Myocyte (in vitro differentiated cells): ENCODE measurements at regions not wholly inside any gene's neighbourhood (a gene's known extent, or its start where the extent isn't known, plus 50 kb on each side); places are given as distances from the start of the nearest gene placed in this dataset.
"Not testable (repeated sequence)": the region's sequence is repeated elsewhere in the genome, so short reads cannot be mapped to it uniquely, and the experiment has no call there.

ENCODE experiments used
- DNase-seq: peaks from one replicate; pipeline ENCODE4 v3.0.0-alpha.2; 2012; ENCODE audit warnings: low read depth

DNA sequence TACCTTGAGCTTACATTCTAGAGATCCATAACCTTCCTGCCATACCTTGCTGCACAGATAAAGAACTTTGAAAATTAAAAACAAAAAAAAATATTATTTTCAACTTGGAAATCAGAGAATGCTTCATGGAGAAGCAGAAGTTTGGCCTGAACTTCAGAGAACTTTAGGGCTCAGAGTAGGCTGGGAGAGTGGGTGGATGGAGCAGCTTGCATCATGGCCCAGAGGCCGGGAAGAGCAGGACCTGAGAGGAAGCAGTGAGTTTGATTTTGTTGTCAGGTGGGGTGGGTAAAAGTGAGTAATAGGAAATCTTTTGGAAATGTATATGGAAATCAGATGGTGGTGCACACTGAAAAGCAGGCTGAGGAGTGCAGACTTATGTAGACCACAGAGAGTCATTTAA, 228.5 kb upstream of the KRR1 start:
- no peak for DNase-seq

DNA sequence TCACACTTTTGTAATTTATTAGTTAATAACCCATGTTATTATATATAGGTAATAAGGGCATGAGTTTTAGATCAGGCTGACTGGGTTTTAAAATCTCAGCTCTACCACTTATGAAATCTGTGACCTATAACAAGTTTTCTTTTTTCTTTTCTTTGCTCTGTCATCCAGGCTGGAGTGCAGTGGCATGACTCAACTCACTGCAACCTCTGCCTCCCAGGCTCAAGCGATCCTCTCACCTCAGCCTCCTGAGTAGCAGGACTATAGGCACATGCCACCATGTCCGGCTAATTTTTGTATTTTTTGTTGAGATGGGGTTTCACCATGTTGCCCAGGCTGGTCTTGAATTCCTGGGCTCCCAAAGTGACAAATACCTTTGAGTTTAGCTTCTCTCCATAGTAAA, 227.7 kb upstream of the KRR1 start:
- not testable (repeated sequence) for DNase-seq

DNA sequence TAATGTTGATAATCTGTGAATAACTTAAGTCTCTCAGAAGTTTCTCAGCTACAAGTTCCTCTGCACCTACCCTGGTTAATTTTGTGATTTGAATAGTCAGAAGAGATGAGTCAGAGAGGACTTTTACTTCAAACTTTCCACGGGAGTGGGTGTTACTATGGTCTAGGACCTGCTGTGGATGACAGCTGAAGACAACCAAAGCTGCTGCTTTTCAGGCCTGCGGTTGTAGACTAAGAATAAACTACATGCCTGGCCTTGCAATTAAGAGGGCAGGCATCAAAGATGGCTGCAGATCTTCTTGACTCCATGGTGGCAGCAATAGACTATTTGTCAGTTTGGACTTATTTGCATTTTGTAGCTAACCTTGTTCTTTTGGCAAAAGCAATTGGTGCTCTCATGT, 227.1 kb upstream of the KRR1 start:
- peak; percentile 95 for DNase-seq

DNA sequence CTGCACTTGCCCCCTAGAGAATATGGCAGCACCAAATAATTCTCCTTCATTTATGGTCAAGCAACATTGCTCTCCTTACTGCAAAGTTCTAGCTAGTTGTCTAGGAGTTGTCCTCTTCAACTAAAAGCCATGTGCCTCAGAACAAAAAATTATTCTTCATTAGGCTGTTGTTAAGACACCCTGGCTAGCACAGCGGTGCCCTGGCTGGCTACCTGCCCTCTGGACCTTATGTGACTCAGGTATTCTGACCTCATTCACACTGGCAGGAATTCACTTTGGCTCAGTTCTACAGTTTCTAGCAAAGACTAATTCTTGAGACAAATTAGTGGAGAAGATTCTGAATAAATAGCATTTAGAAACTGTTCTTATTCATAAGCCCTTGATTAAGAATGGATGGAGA, 224.4 kb upstream of the KRR1 start:
- DNase-seq: no peak

DNA sequence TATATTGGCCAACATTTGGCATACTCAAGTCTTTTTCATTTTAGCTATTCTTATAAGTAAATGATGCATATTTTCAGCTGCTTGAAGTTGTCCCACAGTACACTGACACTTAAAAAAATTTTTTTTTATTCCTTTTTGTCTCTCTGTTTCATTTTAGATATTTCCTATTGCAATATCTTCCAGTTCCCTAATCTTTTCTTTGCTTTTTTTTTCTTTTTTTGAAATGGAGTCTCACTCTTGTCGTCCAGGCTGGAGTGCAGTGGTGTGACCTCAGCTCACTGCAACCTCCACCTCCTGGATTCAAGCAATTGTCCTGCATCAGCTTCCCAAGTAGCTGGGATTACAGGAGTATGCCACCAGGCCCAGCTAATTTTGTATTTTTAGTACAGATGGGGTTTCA, 217.4 kb upstream of the KRR1 start:
- no peak for DNase-seq

DNA sequence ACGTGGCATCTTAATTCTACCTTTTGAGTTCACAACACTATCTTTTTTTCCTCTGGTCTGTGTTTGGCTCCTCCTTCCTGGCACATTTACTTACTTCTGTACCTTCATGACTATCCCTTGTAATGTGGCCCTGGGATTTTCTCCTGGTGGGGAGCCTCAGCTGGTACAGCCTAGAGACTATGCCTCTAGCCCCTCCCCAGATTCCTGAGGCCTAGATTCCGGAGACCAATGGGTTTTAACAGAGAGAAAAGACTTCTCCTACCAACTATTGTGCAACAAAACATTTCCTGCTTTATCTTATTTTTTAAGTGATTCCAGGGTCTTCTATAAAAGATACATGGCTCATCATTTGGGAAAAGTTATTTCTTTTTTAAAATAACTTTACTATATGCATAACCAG, 216.2 kb upstream of the KRR1 start:
- DNase-seq: peak; percentile 20

DNA sequence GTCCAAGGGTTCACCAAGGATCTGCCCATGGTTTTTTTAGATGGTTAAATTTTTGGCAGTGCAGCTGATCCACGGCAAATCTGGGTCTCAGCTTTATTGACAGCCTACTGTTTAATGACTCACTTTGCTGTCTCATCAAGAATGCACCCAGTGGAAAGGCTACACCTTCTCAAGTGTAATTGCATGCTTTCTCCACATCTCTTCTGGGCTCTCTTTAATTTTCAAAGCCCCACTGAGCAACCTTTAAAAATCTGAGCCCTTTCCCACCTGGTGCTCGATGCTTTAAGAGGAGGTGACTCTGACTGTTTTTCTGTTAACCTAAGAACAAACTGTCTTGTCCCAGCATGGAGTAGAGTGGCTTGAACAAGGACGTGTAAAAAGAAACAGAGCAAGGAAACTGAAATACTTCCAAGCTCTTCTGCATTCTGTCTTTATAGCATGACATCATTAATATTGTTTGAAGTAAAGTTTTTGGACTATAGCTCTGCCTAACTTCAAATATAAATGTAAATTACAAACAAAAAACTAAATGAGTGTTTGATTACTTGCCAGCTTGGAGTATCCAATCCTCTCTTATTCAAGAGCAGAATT, 214.2 kb upstream of the KRR1 start:
- peak; percentile 87 for DNase-seq

DNA sequence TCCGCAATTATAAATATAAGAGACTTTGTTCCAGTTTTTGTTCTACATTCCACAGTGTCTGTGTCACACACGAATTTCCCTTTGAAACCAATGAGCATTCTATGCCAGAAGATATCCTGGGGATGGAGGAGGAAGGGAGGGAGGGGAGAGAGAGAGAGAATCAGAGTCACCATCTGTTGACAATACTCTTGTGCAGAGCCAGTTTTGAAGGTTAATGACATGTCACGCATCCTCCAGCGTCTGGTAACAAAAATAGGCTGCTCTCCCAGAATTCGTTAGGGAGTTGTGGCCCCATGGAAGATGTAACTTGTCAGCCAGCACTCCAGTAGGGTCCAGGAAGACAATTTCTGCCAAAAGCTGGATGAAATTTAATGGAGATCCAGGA, 213.5 kb upstream of the KRR1 start:
- DNase-seq: peak; percentile 97

DNA sequence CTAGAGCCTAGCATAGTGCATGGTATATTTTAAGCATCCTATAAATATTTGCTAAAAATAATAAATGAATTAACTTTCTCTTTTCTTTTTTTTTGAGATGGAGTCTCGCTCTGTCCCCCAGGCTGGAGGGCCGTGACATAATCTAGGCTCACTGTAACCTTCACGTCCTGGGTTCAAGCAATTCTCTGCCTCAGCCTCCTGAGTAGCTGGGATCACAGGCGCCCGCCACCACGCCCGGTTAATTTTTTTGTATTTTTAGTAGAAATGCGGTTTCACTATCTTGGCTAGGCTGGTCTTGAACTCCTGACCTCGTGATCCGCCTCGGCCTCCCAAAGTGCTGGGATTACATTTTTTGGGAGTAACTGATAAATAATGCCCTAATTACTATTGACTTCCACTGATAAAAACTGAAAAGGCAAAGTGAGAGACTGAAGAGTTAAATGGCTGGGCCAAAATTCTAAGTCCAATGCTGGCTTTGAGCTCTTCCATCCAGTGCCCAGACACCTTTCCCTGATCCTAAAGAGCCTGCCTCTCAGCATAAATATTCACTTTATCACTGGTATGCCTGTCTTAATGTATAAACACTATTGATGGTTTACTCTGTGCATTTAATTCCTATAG, 213.0 kb upstream of the KRR1 start:
- DNase-seq: no peak

DNA sequence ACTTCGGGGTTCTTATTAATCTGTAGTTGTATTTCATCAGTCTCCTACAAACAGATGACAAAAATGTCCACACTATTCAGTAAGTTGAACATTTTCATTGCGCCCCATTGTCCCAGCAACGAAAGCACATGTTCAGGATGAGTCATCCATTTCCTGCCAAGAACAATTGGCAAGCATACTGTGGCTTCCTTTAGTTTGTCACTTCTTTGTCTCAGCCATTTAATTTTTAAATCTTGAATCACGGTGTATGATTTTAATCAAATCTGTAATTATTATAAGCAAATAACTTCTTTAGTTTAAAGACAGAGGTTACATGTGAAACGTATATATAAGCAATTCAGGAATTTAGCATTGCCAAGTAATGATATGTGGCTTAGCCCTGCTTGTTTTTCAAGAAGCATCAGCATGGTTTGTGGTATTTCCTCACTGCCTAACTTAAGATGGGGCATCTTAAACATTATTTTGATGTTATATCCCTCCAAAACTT, 211.3 kb upstream of the KRR1 start:
- peak; percentile 90 for DNase-seq

DNA sequence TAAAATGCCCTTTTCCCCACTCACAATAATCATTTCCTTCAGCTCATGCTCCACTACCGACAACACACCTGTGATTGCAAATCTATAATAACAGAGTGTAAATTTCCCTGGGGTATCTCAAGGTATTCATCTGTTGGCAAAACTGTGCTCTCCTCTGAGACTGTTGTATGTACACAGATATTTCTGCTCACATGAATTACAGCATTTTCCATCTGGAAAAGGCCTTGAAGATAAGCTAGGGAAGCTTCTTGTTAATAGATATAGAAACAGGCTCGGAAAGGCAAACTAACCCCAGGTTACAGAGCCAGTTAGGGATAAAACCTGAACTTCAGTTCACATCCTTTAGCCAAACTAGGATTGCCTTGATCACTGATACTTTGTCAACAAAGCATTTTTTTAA, 210.4 kb upstream of the KRR1 start:
- no peak for DNase-seq

DNA sequence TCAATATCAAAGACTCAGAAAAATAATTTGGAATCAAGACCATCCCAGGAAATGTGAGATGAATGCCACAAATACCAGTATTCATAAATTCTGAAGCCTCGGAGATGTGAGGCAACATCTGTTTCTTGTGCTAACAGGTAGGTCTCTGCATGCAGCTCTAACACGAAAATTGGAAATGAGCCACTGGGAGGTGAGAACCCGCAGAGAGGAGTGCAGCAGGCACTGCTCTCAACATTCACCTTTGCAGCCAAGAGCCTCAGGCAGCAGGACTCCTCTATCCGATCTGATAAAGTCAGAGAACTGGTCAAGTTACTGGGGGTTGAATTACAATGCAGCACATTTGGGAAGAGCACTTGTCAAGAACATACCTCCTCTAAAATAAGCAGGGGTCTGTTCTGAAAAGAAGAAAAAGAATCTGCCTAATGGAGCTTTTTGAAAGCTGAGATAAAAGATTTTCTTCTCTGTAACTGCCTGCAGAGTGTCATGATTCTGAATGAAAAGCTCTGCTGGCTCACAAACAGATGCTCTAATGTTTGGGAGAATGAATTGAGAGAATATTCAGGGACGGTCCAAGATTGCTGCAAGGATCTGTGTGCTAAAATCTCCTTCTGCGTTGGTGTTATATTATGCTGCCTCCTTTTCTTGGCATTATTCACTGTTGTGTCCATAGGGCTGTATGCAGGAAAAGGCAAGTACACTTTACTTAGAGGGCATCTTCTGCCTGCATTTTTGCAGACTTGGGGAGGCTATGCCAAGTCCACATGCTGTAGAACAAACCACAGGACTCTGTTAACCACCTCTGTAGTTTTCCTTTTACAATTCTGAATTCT, 209.6 kb upstream of the KRR1 start:
- peak; percentile 34 for DNase-seq

DNA sequence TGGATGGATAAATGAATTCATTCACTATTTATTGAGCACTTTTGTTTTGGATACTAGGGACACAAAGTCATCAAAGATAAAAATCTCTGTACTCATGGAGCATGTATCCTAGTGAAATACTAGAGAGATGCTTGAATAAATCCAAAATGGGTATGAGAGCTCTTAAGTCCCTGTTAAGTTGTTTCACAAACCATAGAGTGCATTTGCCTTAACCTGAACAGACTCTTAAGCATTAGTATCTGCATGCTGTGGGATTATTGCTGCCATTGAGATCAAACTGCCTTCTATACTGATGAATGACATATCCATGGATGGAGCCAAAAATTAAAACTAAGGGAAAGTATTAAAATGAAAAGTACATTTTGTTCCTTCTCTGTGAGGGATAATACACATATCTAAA, 206.5 kb upstream of the KRR1 start:
- DNase-seq: no peak

DNA sequence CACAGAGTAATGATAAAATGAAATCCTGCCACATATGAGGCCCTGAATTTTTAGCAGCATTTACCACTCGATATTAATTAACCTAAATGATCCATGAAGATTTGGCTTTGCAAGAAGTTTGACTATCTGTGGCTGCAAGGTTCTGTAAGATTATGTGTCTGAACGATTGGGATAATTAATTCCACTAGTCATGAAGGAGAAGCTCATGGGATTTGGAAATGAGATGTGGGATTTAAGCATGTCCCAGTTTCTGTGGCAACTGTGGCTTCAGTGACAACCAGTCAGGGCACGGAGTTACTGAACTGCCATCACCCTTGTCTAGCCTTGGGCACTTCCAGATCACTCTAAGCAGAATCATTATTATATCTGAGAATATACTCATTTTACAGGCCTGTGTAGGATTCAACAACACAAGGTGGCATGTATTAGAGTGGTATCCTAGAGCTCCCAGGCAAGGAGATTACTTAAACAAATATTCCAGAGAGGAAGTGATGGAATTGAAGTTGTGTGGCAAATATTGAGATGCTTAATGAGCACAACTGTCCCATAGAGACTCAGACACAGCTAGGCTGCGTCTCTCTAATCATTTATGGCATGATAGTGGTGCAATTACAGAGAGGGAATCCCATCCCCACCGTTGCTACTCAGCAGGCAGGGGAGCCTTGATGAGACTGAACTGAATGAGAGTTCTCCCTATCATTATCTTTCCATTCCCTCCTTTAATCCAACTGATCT, 205.0 kb upstream of the KRR1 start:
- no peak for DNase-seq

DNA sequence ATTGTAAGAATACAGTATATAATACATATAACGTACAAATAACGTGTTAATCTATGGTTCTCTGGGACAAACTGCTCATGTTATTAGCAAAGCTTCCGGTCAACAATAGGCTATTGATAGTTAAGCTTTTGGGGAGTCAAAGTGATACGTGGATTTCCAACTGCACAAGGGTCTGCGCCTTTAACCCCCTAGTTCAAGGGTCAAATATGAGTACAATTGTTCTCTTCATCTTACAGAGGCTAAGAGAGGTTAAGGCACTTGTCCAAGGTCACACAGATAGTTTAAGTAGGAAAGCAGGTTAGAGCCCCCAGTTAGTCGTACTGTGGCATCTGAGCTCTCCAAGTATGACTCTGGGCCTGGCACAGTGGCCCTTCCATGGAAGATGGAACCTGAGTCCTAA, 204.3 kb upstream of the KRR1 start:
- DNase-seq: no peak

DNA sequence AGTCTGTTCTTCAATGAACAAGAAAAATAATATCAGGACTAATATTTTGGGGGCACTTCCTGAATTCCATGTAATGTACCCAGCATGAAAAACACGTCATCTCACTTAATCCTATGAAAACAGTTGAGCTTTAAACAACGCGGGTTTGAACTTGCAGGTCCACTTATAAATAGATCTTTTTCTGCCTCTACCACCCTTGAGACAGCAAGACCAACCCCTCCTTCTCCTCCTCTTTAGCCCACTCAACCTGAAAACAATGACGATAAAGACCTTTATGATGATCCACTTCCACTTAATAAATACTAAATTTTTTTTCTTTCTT, 203.9 kb upstream of the KRR1 start:
- DNase-seq: no peak

DNA sequence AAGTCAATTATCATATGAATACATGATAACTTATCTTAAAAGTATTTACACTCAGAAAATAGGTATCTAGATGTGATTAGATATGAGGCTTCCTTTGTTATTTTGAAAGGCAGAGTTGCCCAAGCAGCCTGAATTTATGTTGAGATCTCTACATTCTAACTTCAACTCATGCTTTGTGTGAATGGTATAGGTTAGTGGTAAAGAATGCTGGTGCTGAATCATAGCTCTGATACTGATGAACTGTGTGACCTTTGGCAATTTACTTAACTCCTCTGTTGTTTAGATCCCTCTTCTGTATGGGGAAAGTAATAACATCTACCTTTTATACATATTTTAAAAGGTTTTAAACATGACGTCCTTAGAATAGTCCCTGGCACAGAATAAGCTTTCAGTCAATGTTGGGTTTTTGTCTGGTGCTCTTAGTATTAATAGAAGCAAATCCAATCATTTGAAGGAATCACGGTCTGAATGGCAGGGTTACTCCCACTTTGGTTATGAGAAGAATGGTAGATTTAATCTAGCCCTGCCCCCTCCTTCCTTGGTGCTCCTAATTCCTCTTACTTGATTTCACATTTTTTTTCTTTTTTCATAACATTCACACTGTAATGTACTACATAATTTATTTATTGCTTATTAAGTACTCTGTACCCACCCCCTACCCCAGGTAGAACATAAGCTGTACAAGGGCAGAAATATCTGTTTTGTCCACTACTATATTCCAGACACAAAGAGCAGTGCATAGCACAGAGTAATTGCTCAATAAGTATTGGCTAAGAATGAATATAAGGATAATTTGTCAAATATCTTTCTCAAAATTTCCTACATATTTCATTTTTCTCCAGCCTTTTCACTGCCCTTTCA, 203.3 kb upstream of the KRR1 start:
- DNase-seq: no peak

DNA sequence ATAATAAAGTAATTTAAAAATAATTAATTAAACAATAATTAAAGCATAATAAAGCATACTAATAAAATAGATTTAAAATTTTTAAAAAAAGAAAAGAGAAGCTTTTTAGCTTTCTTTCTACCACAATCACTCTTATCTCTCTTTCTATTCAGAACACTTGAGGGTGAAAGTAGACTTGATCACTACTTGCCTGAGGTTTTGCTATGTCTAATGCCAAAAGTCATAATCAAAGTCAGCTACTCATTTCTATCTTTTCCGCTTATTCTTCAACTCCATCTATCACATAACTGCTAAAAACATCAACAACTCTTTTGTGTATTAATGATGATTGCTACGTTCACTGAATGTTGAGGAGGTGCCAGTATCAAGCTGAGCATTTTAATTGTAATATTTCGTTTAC, 202.0 kb upstream of the KRR1 start:
- DNase-seq: no peak

DNA sequence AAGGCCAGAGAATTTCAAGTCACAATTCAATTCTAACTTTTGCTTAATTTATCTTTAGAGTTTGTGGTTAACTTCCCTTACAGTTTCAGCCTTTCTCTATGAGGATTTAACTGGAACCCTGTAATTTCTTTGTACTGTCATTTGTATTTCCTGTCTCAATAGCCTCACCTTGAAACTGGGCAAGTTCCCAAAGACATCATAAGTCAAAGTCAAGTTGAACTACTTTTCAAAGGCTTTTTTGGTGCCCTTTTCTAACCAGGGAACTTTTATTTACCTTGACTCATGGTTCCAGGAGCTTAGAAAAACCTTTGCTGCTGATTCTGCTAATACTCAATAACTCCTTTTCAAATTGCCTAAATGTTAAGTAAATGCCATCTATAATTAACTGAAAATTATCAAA, 200.8 kb upstream of the KRR1 start:
- no peak for DNase-seq

DNA sequence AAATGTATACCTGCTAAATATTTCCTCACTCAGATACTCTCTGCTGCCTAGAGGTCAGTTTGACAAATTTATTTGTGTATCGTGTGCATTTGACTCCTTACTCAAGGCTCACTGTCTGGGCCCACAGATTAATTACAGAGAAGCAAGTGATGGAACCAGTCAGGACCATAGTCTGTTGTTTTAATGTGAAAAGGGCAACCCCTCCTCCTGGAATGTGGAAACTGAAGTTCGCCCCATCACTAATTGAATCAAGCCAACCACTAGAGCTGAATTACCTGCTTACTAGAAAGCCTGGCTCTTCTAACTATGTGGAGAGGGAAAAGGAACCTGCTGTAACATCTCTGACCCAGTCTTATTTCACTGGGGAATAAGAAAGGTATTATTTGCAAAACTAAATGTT, 199.9 kb upstream of the KRR1 start:
- DNase-seq: no peak
